Ishikawa (cell line): ENCODE measurements at regions not wholly inside any gene's neighbourhood (a gene's known extent, or its start where the extent isn't known, plus 50 kb on each side); places are given as distances from the start of the nearest gene placed in this dataset.

Experiments used
- CEBPB ChIP-seq: IDR thresholded peaks from 2 replicates; pipeline ENCODE4 v1.6.1; 2012
- CREB1 ChIP-seq: IDR thresholded peaks from 2 replicates; pipeline ENCODE4 v1.6.1; 2012; ENCODE audit warnings: low read depth
- EGR1 ChIP-seq: IDR thresholded peaks from 2 replicates; pipeline ENCODE4 v1.6.1; 2012
- EP300 ChIP-seq: IDR thresholded peaks from 2 replicates; pipeline ENCODE4 v1.6.1; 2012; ENCODE audit warnings: borderline replicate concordance
- FOXM1 ChIP-seq: IDR thresholded peaks from 2 replicates; pipeline ENCODE4 v1.6.1; 2012; ENCODE audit warnings: low read depth, borderline replicate concordance
- MAX ChIP-seq: IDR thresholded peaks from 2 replicates; pipeline ENCODE4 v1.6.1; 2012
- NFIC ChIP-seq: IDR thresholded peaks from 2 replicates; pipeline ENCODE4 v1.6.1; 2012
- RAD21 ChIP-seq: IDR thresholded peaks from 2 replicates; pipeline ENCODE4 v1.6.1; 2012; ENCODE audit warnings: low read depth
- REST ChIP-seq: IDR thresholded peaks from 2 replicates; pipeline ENCODE4 v1.6.1; 2012; ENCODE audit warnings: low read depth, mild to moderate bottlenecking
- TAF1 ChIP-seq: IDR thresholded peaks from 2 replicates; pipeline ENCODE4 v1.6.1; 2012; ENCODE audit warnings: low read depth, mild to moderate bottlenecking
- TCF12 ChIP-seq: IDR thresholded peaks from 2 replicates; pipeline ENCODE4 v1.6.1; 2012; ENCODE audit warnings: low read depth
- TEAD4 ChIP-seq: IDR thresholded peaks from 2 replicates; pipeline ENCODE4 v1.6.1; 2012
- USF1 ChIP-seq: IDR thresholded peaks from 2 replicates; pipeline ENCODE4 v1.6.1; 2012
- YY1 ChIP-seq: IDR thresholded peaks from 2 replicates; pipeline ENCODE4 v1.6.1; 2012; ENCODE audit warnings: low read depth
- ZBTB7A ChIP-seq: IDR thresholded peaks from 2 replicates; pipeline ENCODE4 v1.6.1; 2012; ENCODE audit warnings: low read depth

GRCh38 chr14:51182131-51182565 lies 57.9 kb upstream of the TMX1 start:
- TF ChIP-seq EGR1 (no peak), USF1 (no peak), TCF12 (no peak)

- TF ChIP-seq USF1 (no peak), REST (no peak), TCF12 (no peak), RAD21 (no peak), YY1 (no peak), ZBTB7A (no peak), CEBPB (no peak), NFIC (no peak), CREB1 (no peak), TAF1 (no peak), MAX (no peak), TEAD4 (no peak), EP300 (no peak)
Measured at GRCh38 chr14:51185180-51185579, 54.9 kb upstream of the TMX1 start.

- no peak for TF ChIP-seq FOXM1
- no peak for TF ChIP-seq REST
- no peak for TF ChIP-seq TCF12
- TF ChIP-seq MAX, result no peak
Measured at GRCh38 chr14:51185754-51186153, 54.3 kb upstream of the TMX1 start.

GRCh38 chr14:51188566-51189185 lies 51.4 kb upstream of the TMX1 start:
- TF ChIP-seq ZBTB7A (no peak), TCF12 (no peak), FOXM1 (no peak), YY1 (no peak), EP300 (no peak), NFIC (no peak), RAD21 (no peak), TEAD4 (no peak), MAX (no peak), TAF1 (no peak), CEBPB (no peak), CREB1 (no peak), EGR1 (no peak), USF1 (no peak), REST (no peak)
